Endothelial cell of umbilical vein (primary cell): ENCODE measurements at regions not wholly inside any gene's neighbourhood (a gene's known extent, or its start where the extent isn't known, plus 50 kb on each side); places are given as distances from the start of the nearest gene placed in this dataset.

Source experiments
- BruUV-seq: library from RNA; stranded (reverse); fragments of 400-500 nt; replicated peaks from 2 replicates; lab custom pipeline; 2021; lab: Mats Ljungman, UMichigan
- CTCF ChIA-PET: fragments of 300-600, 350-600 bp; sonication (Branson Sonifier 250); formaldehyde crosslinking; loops from one replicate; lab custom pipeline; 2021; ENCODE audit warnings: antibody characterized with exemption, inconsistent platforms; lab: Charles Lee
- POLR2A ChIA-PET: fragments of 300-600, 350-600 bp; sonication (Branson Sonifier 250); formaldehyde crosslinking; loops from one replicate; lab custom pipeline; 2021; ENCODE audit warnings: antibody characterized with exemption, inconsistent platforms; lab: Charles Lee
- DNase-seq: peaks from one replicate; pipeline ENCODE4 v3.0.0-alpha.2; 2011; ENCODE audit warnings: low read depth, low spot score
- FAIRE-seq: peaks from 2 replicates; lab custom pipeline; 2011; peaks lifted over from hg19 to GRCh38; lab: Jason Lieb, UNC
- H2AFZ ChIP-seq: 2 replicates; pipeline ENCODE4 v1.6.0; 2012; ENCODE audit warnings: low read depth, low read length, control low read depth, inconsistent platforms
- H3K27ac ChIP-seq: 2 replicates; pipeline ENCODE4 v1.5.1; 2011; ENCODE audit warnings: low read depth, mild to moderate bottlenecking, control low read depth, low read length, moderate library complexity; ENCODE audit not compliant: insufficient read depth
- H3K27me3 ChIP-seq, 2 experiments: 2 replicates each; pipeline versions ENCODE4 v1.6.0 to v1.6.1; 2011; ENCODE audit warnings: low read length in 2 of 2, mixed read lengths in 1 of 2; ENCODE audit not compliant: control insufficient read depth in 2 of 2, insufficient read depth in 2 of 2
- H3K36me3 ChIP-seq, 2 experiments: 2 replicates in 1 of 2; 3 replicates in 1 of 2; pipeline ENCODE4 v1.5.1; 2011; ENCODE audit warnings: low read length in 2 of 2, mild to moderate bottlenecking in 1 of 2, moderate library complexity in 1 of 2; ENCODE audit not compliant: control insufficient read depth in 2 of 2, insufficient read depth in 2 of 2; ENCODE audit errors: extremely low read depth in 1 of 2
- H3K4me1 ChIP-seq: 3 replicates; pipeline ENCODE4 v1.5.1; 2011; ENCODE audit warnings: mild to moderate bottlenecking, low read length; ENCODE audit not compliant: control insufficient read depth, insufficient read depth; ENCODE audit errors: extremely low read depth
- H3K4me2 ChIP-seq: 2 replicates; pipeline ENCODE4 v1.6.1; 2011; ENCODE audit warnings: low read length, control low read depth, mixed read lengths; ENCODE audit not compliant: insufficient read depth
- H3K4me3 ChIP-seq, 3 experiments: fragments of 200-600 bp in 1 of 3; sonication (generic), shearing (Covaris generic) in 1 of 3; replicated peaks in 1 of 3; 2 replicates each; pipeline ENCODE4 v1.5.1; 2011 to 2016; ENCODE audit warnings: control low read depth in 3 of 3, low read length in 3 of 3, mild to moderate bottlenecking in 2 of 3, inconsistent platforms in 1 of 3, low read depth in 1 of 3, moderate library complexity in 1 of 3; ENCODE audit not compliant: insufficient read depth in 1 of 3
- H3K79me2 ChIP-seq: 2 replicates; pipeline ENCODE4 v1.6.0; 2012; ENCODE audit warnings: low read length, inconsistent platforms; ENCODE audit not compliant: control insufficient read depth, insufficient read depth
- H3K9ac ChIP-seq: replicated peaks from 2 replicates; pipeline ENCODE3; 2011; ENCODE audit warnings: low read length, control low read depth; ENCODE audit not compliant: insufficient read depth; ENCODE audit errors: extremely low read depth
- H3K9me1 ChIP-seq: replicated peaks from 3 replicates; pipeline ENCODE4 v1.6.0; 2011; ENCODE audit warnings: mild to moderate bottlenecking, low read length; ENCODE audit not compliant: control insufficient read depth, insufficient read depth; ENCODE audit errors: extremely low read depth
- H3K9me3 ChIP-seq: replicated peaks from 2 replicates; pipeline ENCODE4 v1.5.1; 2012; ENCODE audit warnings: low read length, inconsistent platforms; ENCODE audit not compliant: control insufficient read depth, insufficient read depth
- H4K20me1 ChIP-seq: replicated peaks from 2 replicates; pipeline ENCODE3; 2011; ENCODE audit warnings: mild to moderate bottlenecking, low read length; ENCODE audit not compliant: control insufficient read depth, insufficient read depth; ENCODE audit errors: extremely low read depth
- CTCF ChIP-seq, 2 donors: IDR thresholded peaks; 1 replicate in 1 of 2; 2 replicates in 1 of 2; pipeline ENCODE4 v1.5.1; 2011; ENCODE audit warnings: low read length in 2 of 2, mild to moderate bottlenecking in 2 of 2, moderate library complexity in 2 of 2, control low read depth in 1 of 2, inconsistent platforms in 1 of 2, low read depth in 1 of 2; ENCODE audit not compliant: insufficient read depth in 1 of 2; ENCODE audit errors: extremely low read depth in 1 of 2
- EZH2 ChIP-seq: IDR thresholded peaks from 2 replicates; pipeline ENCODE4 v1.6.1; 2012; ENCODE audit warnings: borderline replicate concordance, low read depth, mild to moderate bottlenecking, moderate library complexity, low read length, inconsistent platforms; ENCODE audit not compliant: severe bottlenecking
- FOS ChIP-seq: IDR thresholded peaks from 2 replicates; pipeline ENCODE4 v1.6.1; 2011; ENCODE audit warnings: mild to moderate bottlenecking, low read length, moderate library complexity, borderline replicate concordance; ENCODE audit not compliant: insufficient read depth
- GATA2 ChIP-seq: IDR thresholded peaks from 2 replicates; pipeline ENCODE4 v1.7.0; 2011; ENCODE audit warnings: low read depth, mild to moderate bottlenecking, moderate library complexity, mixed read lengths, low read length; ENCODE audit not compliant: insufficient read length, insufficient read depth
- JUN ChIP-seq: IDR thresholded peaks from 2 replicates; pipeline ENCODE4 v1.6.1; 2011; ENCODE audit warnings: borderline replicate concordance, low read depth; ENCODE audit not compliant: insufficient read length, insufficient read depth
- MYC ChIP-seq: IDR thresholded peaks from one replicate; pipeline ENCODE4 v1.6.1; 2011; ENCODE audit warnings: mild to moderate bottlenecking, low read depth, low read length
- POLR2A ChIP-seq: IDR thresholded peaks from 2 replicates; pipeline ENCODE4 v1.6.1; 2012; ENCODE audit warnings: low read depth, mild to moderate bottlenecking, control low read depth, low read length
- POLR2AphosphoS5 ChIP-seq: IDR thresholded peaks from 2 replicates; pipeline ENCODE4 v1.6.1; 2012; ENCODE audit warnings: low read depth, mild to moderate bottlenecking, control low read depth, low read length, moderate library complexity; ENCODE audit not compliant: insufficient read depth
- dilution Hi-C: fragments of 300-500 bp; cut with MboI; formaldehyde crosslinking; loops from one replicate; pipeline ENCODE4 v1.15.0; 2019; ENCODE audit warnings: low sequenced_read_pairs; ENCODE audit not compliant: extremely low pct_ligation_motif_present
- intact Hi-C: fragments of 100-400 bp; cut with micrococcal nuclease; formaldehyde crosslinking; loops from one replicate; pipeline ENCODE4 v1.10.0; 2022
- TF ChIP-seq, protein P1 (sequence below): IDR thresholded peaks from 2 replicates; pipeline ENCODE4 v1.6.1; 2011; ENCODE audit not compliant: insufficient read depth, insufficient read length

DNA sequence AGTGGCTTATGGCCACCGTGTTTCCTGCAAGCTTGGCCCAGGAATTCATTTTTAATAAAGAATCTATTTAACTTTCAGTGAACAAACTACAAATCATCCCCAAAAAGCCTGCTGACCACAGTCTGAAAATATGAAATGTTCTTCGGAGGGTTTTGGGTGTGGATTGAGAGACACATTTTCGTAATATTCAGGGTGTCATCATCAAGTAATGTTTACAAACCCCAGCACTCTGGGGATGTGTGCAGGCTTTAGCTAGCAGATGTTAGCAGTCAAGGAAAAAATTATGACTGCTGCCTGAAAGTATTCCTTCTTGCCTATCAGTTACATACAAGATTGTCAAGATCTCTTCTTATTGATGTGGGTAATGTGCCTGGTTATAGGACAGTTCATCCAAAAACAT lies 143.9 kb upstream of the FN1 start:
- H3K4me3 ChIP-seq, result no peak overlapping the region
- H3K27me3 ChIP-seq, result no peaks in the 10 kb centered on the region
- H3K4me2 ChIP-seq, result no peak overlapping the region
- dilution Hi-C loops (no loop called here), intact Hi-C loops (no loop called here)
- DNase-seq (no peak), FAIRE-seq (no peak)
- no peaks in the 10 kb centered on the region for H4K20me1 ChIP-seq
- H3K36me3 ChIP-seq, result no peaks in the 10 kb centered on the region
- no TSS peak for BruUV-seq
- POLR2A ChIA-PET, result no interaction called here
- no peaks in the 10 kb centered on the region for H3K79me2 ChIP-seq
- H3K9me3 ChIP-seq, result no peaks in the 10 kb centered on the region
- H3K9me1 ChIP-seq, result no peaks in the 10 kb centered on the region
- TF ChIP-seq EZH2 (no peak), POLR2A (no peak), MYC (no peak), POLR2AphosphoS5 (no peak), CTCF (IDR thresholded peaks at IDR 0.05; ENCODE audit: extremely low read depth in 1 of 2, insufficient read depth in 1 of 2, low read depth in 1 of 2, low read length in 2 of 2) (no peak), GATA2 (no peak), FOS (no peak), JUN (no peak)
- TF ChIP-seq, protein P1, sequence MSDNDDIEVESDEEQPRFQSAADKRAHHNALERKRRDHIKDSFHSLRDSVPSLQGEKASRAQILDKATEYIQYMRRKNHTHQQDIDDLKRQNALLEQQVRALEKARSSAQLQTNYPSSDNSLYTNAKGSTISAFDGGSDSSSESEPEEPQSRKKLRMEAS, result no peak
- H3K27ac ChIP-seq, result no peak overlapping the region
- H3K4me1 ChIP-seq, result no peaks in the 10 kb centered on the region
- CTCF ChIA-PET, result interaction anchor here (1.0 to 1.3 kb wide), 3 partner anchors 8 to 14 kb away, joined by 3 read pairs; no protein-coding TSS in a partner anchor
- H3K9ac ChIP-seq, result no peak overlapping the region
- no peak overlapping the region for H2AFZ ChIP-seq
